ENCODE measurements at regions not wholly inside any gene's neighbourhood (a gene's known extent, or its start where the extent isn't known, plus 50 kb on each side); places are given as distances from the start of the nearest gene placed in this dataset.
"Not testable (repeated sequence)": the region's sequence is repeated elsewhere in the genome, so short reads cannot be mapped to it uniquely, and the experiment has no call there.

GRCh38 chr1:102821707-102822106 is 286.6 kb downstream of the COL11A1 start:
- WGBS = 68% methylated on average over 1 of the region's 1 CpG
- intact Hi-C loops (cut with DNase I) = no loop called here
- no peak overlapping the region for H3K27ac ChIP-seq (ENCODE audit: low read length)

DNA sequence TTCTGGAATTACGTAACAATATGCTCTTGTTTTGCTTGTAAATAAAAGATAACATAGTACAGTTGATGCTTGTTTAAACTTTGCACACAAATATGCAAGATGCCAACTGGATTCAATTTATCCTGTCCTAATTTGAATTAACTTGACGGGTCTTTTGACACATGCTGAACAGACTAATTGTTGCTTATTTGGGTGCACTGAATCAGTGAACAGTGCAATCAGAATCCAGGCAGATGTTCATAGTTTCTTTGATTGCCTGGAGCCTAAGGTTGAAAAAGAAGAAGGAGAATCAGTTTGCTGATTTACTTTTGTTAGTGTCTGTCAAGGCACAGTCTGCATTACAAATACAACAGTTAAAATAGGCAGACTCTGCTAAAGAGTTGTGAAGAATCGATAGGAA is 307.9 kb downstream of the COL11A1 start:
- ATAC-seq (no peak), DNase-seq (no peak)
- H3K27ac ChIP-seq (ENCODE audit: low read length) = no peak overlapping the region
- intact Hi-C loops (cut with DNase I) = no loop called here
- H3K4me1 ChIP-seq (ENCODE audit: control insufficient read depth, insufficient read depth, low read length) = no peaks in the 10 kb centered on the region
- 61% methylated on average over 3 of the region's 3 CpGs for WGBS
- no peak overlapping the region for H3K4me3 ChIP-seq (ENCODE audit: low read length)
- no peaks in the 10 kb centered on the region for H3K27me3 ChIP-seq (ENCODE audit: control insufficient read depth, insufficient read depth)
- no peaks in the 10 kb centered on the region for H3K9me3 ChIP-seq (ENCODE audit: control insufficient read depth, low read length)

More at GRCh38 chr1:102821707-102822106, 286.6 kb downstream of the COL11A1 start:
- H3K27me3 ChIP-seq (ENCODE audit: control insufficient read depth, insufficient read depth) = no peaks in the 10 kb centered on the region
- ATAC-seq = no peak
- H3K9me3 ChIP-seq (ENCODE audit: control insufficient read depth, low read length) = no peaks in the 10 kb centered on the region
- no peak for DNase-seq
- H3K4me1 ChIP-seq (ENCODE audit: control insufficient read depth, insufficient read depth, low read length) = no peaks in the 10 kb centered on the region
- H3K4me3 ChIP-seq (ENCODE audit: low read length) = no peak overlapping the region

DNA sequence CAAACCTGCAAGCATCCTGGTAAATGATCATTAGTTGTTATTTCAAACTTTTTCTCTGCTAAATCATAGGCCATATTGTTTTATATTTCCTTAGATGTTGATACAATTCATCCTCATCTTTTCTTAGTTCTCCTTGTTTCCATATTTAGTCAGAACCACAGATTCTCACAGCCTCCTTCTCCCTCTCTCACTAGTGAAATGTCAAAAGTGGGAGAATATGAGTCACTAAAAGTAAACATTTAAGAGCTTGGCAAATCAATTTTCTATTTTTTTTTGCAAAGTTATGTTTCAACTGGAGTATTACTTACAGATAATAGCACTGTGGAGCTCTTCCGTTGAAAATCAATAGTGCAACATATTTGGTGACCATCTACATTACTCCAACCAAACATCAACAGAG is 308.8 kb downstream of the COL11A1 start:
- no peaks in the 10 kb centered on the region for H3K27me3 ChIP-seq (ENCODE audit: control insufficient read depth, insufficient read depth)
- H3K4me1 ChIP-seq (ENCODE audit: control insufficient read depth, insufficient read depth, low read length) = no peaks in the 10 kb centered on the region
- no peaks in the 10 kb centered on the region for H3K9me3 ChIP-seq (ENCODE audit: control insufficient read depth, low read length)
- ATAC-seq (no peak), DNase-seq (no peak)
- WGBS = 65% methylated on average over 1 of the region's 1 CpG
- no peak overlapping the region for H3K4me3 ChIP-seq (ENCODE audit: low read length)
- H3K27ac ChIP-seq (ENCODE audit: low read length) = no peak overlapping the region
- intact Hi-C loops (cut with DNase I) = no loop called here

- H3K27me3 ChIP-seq (ENCODE audit: control insufficient read depth, insufficient read depth) = no peaks in the 10 kb centered on the region
- no peak overlapping the region for H3K4me3 ChIP-seq (ENCODE audit: low read length)
- no peak for ATAC-seq
- no peak for DNase-seq
- intact Hi-C loops (cut with DNase I) = no loop called here
- H3K27ac ChIP-seq (ENCODE audit: low read length) = no peak overlapping the region
- no peaks in the 10 kb centered on the region for H3K9me3 ChIP-seq (ENCODE audit: control insufficient read depth, low read length)
- H3K4me1 ChIP-seq (ENCODE audit: control insufficient read depth, insufficient read depth, low read length) = no peaks in the 10 kb centered on the region
Observed at GRCh38 chr1:102798718-102799117, 309.6 kb downstream of the COL11A1 start.

DNA sequence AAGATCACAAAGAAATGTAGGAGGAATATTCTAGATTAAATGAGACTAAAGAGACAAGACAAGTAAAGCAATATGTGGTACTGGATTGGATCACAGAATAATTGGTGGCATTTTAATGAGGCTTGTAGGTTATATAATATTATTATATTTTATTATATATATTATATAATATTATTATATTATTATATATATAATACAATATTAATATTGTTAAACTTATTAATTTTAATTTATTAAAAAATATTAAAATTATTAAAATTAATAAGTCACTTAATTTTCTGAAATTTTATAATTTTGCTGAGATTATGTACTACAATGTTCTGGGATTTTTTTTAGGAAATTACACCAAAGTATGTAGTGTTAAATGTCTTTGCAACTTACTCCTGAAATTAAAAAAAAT is 311.9 kb downstream of the COL11A1 start:
- no peak for ATAC-seq
- Histone ChIP-seq H3K4me1 (ENCODE audit: control insufficient read depth, insufficient read depth, low read length) (no peaks in the 10 kb centered on the region), H3K4me3 (ENCODE audit: low read length) (no peak overlapping the region), H3K27me3 (ENCODE audit: control insufficient read depth, insufficient read depth) (no peaks in the 10 kb centered on the region), H3K27ac (ENCODE audit: low read length) (no peak overlapping the region), H3K9me3 (ENCODE audit: control insufficient read depth, low read length) (no peaks in the 10 kb centered on the region)
- intact Hi-C loops (cut with DNase I) = no loop called here
- DNase-seq = no peak

DNA sequence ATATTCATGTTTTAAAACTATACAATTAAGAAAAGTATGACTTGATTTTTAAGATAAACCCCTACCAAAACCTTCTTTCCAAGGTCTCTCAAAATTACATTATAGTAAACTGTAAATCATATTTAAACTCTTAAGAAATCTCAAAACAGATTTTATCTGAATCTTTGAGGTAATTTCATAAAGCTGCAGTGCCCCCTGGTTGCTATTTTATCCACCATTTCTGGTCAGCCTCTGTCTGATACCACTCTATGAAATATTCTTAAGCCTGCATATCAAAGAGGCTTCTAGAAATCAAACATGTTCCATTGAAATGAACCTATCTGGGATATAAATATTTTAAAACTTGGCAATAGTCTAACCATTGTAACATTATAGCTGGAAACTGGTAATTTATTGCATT is 317.3 kb downstream of the COL11A1 start:
- no peak for DNase-seq
- no peak overlapping the region for H3K27ac ChIP-seq (ENCODE audit: low read length)
- intact Hi-C loops (cut with DNase I) = no loop called here
- no peaks in the 10 kb centered on the region for H3K27me3 ChIP-seq (ENCODE audit: control insufficient read depth, insufficient read depth)
- H3K4me3 ChIP-seq (ENCODE audit: low read length) = no peak overlapping the region
- no peak for ATAC-seq
- no peaks in the 10 kb centered on the region for H3K9me3 ChIP-seq (ENCODE audit: control insufficient read depth, low read length)
- no peaks in the 10 kb centered on the region for H3K4me1 ChIP-seq (ENCODE audit: control insufficient read depth, insufficient read depth, low read length)

GRCh38 chr1:102789951-102790350 is 318.4 kb downstream of the COL11A1 start:
- H3K27ac ChIP-seq (ENCODE audit: low read length); H3K9me3 ChIP-seq (ENCODE audit: control insufficient read depth, low read length); H3K4me3 ChIP-seq (ENCODE audit: low read length); H3K4me1 ChIP-seq (ENCODE audit: control insufficient read depth, insufficient read depth, low read length); intact Hi-C loops (cut with DNase I); ATAC-seq; H3K27me3 ChIP-seq (ENCODE audit: control insufficient read depth, insufficient read depth); DNase-seq: not testable (repeated sequence)
- 71% methylated on average over 2 of the region's 2 CpGs for WGBS

GRCh38 chr1:102783487-102783886 is 324.8 kb downstream of the COL11A1 start:
- DNase-seq (peak in 1 of 3 donors; percentile 17), ATAC-seq (no peak)
- H3K4me3 ChIP-seq (ENCODE audit: low read length) = no peak overlapping the region
- no peaks in the 10 kb centered on the region for H3K4me1 ChIP-seq (ENCODE audit: control insufficient read depth, insufficient read depth, low read length)
- H3K27ac ChIP-seq (ENCODE audit: low read length) = no peak overlapping the region
- WGBS = 58% methylated on average over 3 of the region's 3 CpGs
- intact Hi-C loops (cut with DNase I) = no loop called here
- H3K9me3 ChIP-seq (ENCODE audit: control insufficient read depth, low read length) = no peaks in the 10 kb centered on the region
- H3K27me3 ChIP-seq (ENCODE audit: control insufficient read depth, insufficient read depth) = no peaks in the 10 kb centered on the region

DNA sequence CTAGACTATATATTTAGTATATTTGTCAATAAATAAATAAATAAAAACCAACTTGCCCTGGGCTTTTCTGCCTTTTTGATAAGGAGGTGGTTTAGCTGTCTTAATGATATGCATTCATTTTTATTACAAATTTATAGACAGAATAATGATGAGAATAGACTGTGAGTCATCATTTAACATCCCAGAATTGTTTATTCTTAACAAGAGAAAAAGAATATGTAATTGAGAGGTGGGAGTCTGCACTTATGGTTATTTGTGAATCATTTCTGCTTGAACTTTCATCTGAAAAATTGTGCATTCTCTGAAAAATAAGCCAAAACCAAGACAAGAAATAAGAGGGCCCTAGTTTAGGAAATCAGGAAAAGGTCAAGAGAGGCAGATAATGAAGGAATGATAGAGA is 326.2 kb downstream of the COL11A1 start:
- DNase-seq = no peak
- no peaks in the 10 kb centered on the region for H3K4me1 ChIP-seq (ENCODE audit: control insufficient read depth, insufficient read depth, low read length)
- no peaks in the 10 kb centered on the region for H3K9me3 ChIP-seq (ENCODE audit: control insufficient read depth, low read length)
- no peaks in the 10 kb centered on the region for H3K27me3 ChIP-seq (ENCODE audit: control insufficient read depth, insufficient read depth)
- intact Hi-C loops (cut with DNase I) = no loop called here
- H3K27ac ChIP-seq (ENCODE audit: low read length) = no peak overlapping the region
- H3K4me3 ChIP-seq (ENCODE audit: low read length) = no peak overlapping the region
- ATAC-seq = no peak

- DNase-seq = no peak
- no peak for ATAC-seq
- no peaks in the 10 kb centered on the region for H3K4me1 ChIP-seq (ENCODE audit: control insufficient read depth, insufficient read depth, low read length)
Observed at GRCh38 chr1:102776071-102776470, 332.3 kb downstream of the COL11A1 start.

DNA sequence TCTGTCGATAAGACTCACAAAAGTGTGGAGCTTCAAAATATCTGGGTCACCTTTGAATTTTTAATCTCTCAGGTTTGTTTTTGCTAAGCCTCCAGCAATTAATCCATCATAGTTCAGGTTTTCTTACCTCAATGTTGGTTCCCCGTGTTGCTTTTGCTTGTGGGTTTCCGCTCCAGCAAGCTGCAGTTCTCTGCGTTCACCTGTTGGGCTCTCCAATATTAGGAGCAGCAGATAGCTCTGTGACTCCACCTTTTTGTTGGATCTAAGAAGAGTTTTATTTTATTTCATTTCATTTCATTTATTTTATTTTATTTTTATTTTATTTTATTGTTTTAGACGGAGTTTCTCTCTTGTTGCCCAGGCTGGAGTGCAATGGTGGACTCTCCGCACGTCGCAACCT is 335.5 kb downstream of the COL11A1 start:
- no peaks in the 10 kb centered on the region for H3K4me1 ChIP-seq (ENCODE audit: control insufficient read depth, insufficient read depth, low read length)
- H3K4me3 ChIP-seq (ENCODE audit: low read length) = no peak overlapping the region
- H3K27me3 ChIP-seq (ENCODE audit: control insufficient read depth, insufficient read depth) = no peaks in the 10 kb centered on the region
- ATAC-seq (no peak), DNase-seq (no peak)
- WGBS = 79% methylated on average over 8 of the region's 8 CpGs
- H3K27ac ChIP-seq (ENCODE audit: low read length) = no peak overlapping the region
- intact Hi-C loops (cut with DNase I) = no loop called here
- no peaks in the 10 kb centered on the region for H3K9me3 ChIP-seq (ENCODE audit: control insufficient read depth, low read length)

More at GRCh38 chr1:102776071-102776470, 332.3 kb downstream of the COL11A1 start:
- WGBS = 63% methylated on average over 1 of the region's 1 CpG
- H3K27ac ChIP-seq (ENCODE audit: low read length) = no peak overlapping the region
- intact Hi-C loops (cut with DNase I) = no loop called here
- H3K4me3 ChIP-seq (ENCODE audit: low read length) = no peak overlapping the region
- H3K27me3 ChIP-seq (ENCODE audit: control insufficient read depth, insufficient read depth) = no peaks in the 10 kb centered on the region
- H3K9me3 ChIP-seq (ENCODE audit: control insufficient read depth, low read length) = no peaks in the 10 kb centered on the region

- Histone ChIP-seq H3K27ac (ENCODE audit: low read length) (no peak overlapping the region), H3K4me3 (ENCODE audit: low read length) (no peak overlapping the region), H3K4me1 (ENCODE audit: control insufficient read depth, insufficient read depth, low read length) (no peaks in the 10 kb centered on the region), H3K27me3 (ENCODE audit: control insufficient read depth, insufficient read depth) (no peaks in the 10 kb centered on the region), H3K9me3 (ENCODE audit: control insufficient read depth, low read length) (no peaks in the 10 kb centered on the region)
- ATAC-seq (no peak), DNase-seq (no peak)
- WGBS = 70% methylated on average over 1 of the region's 1 CpG
- intact Hi-C loops (cut with DNase I) = no loop called here
Observed at GRCh38 chr1:102758418-102758817, 349.9 kb downstream of the COL11A1 start.
